Left ventricle myocardium inferior (tissue), 1 donor: ENCODE measurements at regions not wholly inside any gene's neighbourhood (a gene's known extent, or its start where the extent isn't known, plus 50 kb on each side); places are given as distances from the start of the nearest gene placed in this dataset.

Experiments used
- DNase-seq: peaks from one replicate; pipeline ENCODE4 v3.0.0-alpha.2; 2020
- H3K27ac ChIP-seq: fragments of 200-600 bp; replicated peaks from 2 replicates; pipeline ENCODE4 v1.8.0; 2021
- H3K27me3 ChIP-seq: fragments of 200-600 bp; 2 replicates; pipeline ENCODE4 v1.8.0; 2021; ENCODE audit warnings: low read depth
- H3K36me3 ChIP-seq: fragments of 200-600 bp; 2 replicates; pipeline ENCODE4 v1.8.0; 2021
- H3K4me1 ChIP-seq: fragments of 200-600 bp; 2 replicates; pipeline ENCODE4 v1.8.0; 2021
- H3K4me3 ChIP-seq: fragments of 200-600 bp; 2 replicates; pipeline ENCODE4 v1.8.0; 2021; ENCODE audit warnings: mild to moderate bottlenecking, moderate library complexity
- H3K9me3 ChIP-seq: fragments of 200-600 bp; replicated peaks from 2 replicates; pipeline ENCODE4 v1.8.0; 2021
- CTCF ChIP-seq: fragments of 200-600 bp; IDR thresholded peaks from 2 replicates; pipeline ENCODE4 v1.8.0; 2021; ENCODE audit warnings: antibody characterized with exemption, mild to moderate bottlenecking, borderline replicate concordance
- intact Hi-C: fragments of 100-400 bp; cut with micrococcal nuclease; formaldehyde crosslinking; loops from one replicate; pipeline ENCODE4 v1.11.0; 2022
- donor health status: DM: no; HTN: yes; CAD: no; lungs with severe emphysema.

GRCh38 chr12:115044073-115044472 is 360.1 kb upstream of the TBX3 start:
- peaks cover 7% of the 10 kb centered on the region for H3K27me3 ChIP-seq
- no peak overlapping the region for H3K27ac ChIP-seq
- TF ChIP-seq CTCF = no peak
- peaks cover 21% of the 10 kb centered on the region for H3K9me3 ChIP-seq
- no peak overlapping the region for H3K4me3 ChIP-seq
- no peaks in the 10 kb centered on the region for H3K36me3 ChIP-seq
- intact Hi-C loops = no loop called here
- no peak for DNase-seq
- no peaks in the 10 kb centered on the region for H3K4me1 ChIP-seq

- H3K36me3 ChIP-seq = no peaks in the 10 kb centered on the region
- no peak overlapping the region for H3K27ac ChIP-seq
- TF ChIP-seq CTCF = no peak
- no peaks in the 10 kb centered on the region for H3K4me1 ChIP-seq
- no peak for DNase-seq
- H3K4me3 ChIP-seq = no peak overlapping the region
- peaks cover 7% of the 10 kb centered on the region for H3K27me3 ChIP-seq
- intact Hi-C loops = no loop called here
- H3K9me3 ChIP-seq = peaks cover 21% of the 10 kb centered on the region
Observed at GRCh38 chr12:115043079-115043478, 359.1 kb upstream of the TBX3 start.

GRCh38 chr12:115042341-115042740 is 358.4 kb upstream of the TBX3 start:
- Histone ChIP-seq H3K27me3 (peaks cover 7% of the 10 kb centered on the region), H3K36me3 (no peaks in the 10 kb centered on the region), H3K4me1 (no peaks in the 10 kb centered on the region), H3K9me3 (peaks cover 21% of the 10 kb centered on the region), H3K4me3 (no peak overlapping the region), H3K27ac (no peak overlapping the region)
- DNase-seq = no peak
- no peak for TF ChIP-seq CTCF
- intact Hi-C loops = no loop called here

- Histone ChIP-seq H3K36me3 (no peaks in the 10 kb centered on the region), H3K4me1 (no peaks in the 10 kb centered on the region), H3K9me3 (peaks cover 21% of the 10 kb centered on the region), H3K27me3 (no peaks in the 10 kb centered on the region), H3K4me3 (no peak overlapping the region), H3K27ac (no peak overlapping the region)
- TF ChIP-seq CTCF = no peak
- intact Hi-C loops = no loop called here
- no peak for DNase-seq
Observed at GRCh38 chr12:115037830-115038229, 353.9 kb upstream of the TBX3 start.

- intact Hi-C loops = no loop called here
- Histone ChIP-seq H3K4me3 (no peak overlapping the region), H3K36me3 (no peaks in the 10 kb centered on the region), H3K9me3 (peaks cover 8% of the 10 kb centered on the region), H3K27ac (peak overlapping the region; percentile 0), H3K4me1 (no peaks in the 10 kb centered on the region), H3K27me3 (no peaks in the 10 kb centered on the region)
- TF ChIP-seq CTCF = no peak
- DNase-seq = peak; percentile 16
Observed at GRCh38 chr12:115035535-115036107, 351.6 kb upstream of the TBX3 start.
